GM12878 (cell line): ENCODE measurements at regions not wholly inside any gene's neighbourhood (a gene's known extent, or its start where the extent isn't known, plus 50 kb on each side); places are given as distances from the start of the nearest gene placed in this dataset.

Experiments used
- ATAC-seq: fragments of 200-7000 bp; cut with Tn5 transposase; 3 replicates; pipeline ENCODE4 v1.9.1; 2020; ENCODE audit warnings: mild to moderate bottlenecking, moderate library complexity
- BruUV-seq: library from RNA; stranded (reverse); fragments of 400-500 nt; replicated peaks from 2 replicates; lab custom pipeline; 2021; lab: Mats Ljungman, UMichigan
- CTCF ChIA-PET: fragments of 300-600 bp; sonication (Branson Sonifier 250); formaldehyde crosslinking; extraction: SDS; loops from one replicate; lab custom pipeline; 2021; ENCODE audit warnings: inconsistent platforms; lab: Yijun Ruan, JAX
- POLR2A ChIA-PET: fragments of 350-600 bp; formaldehyde crosslinking; extraction: SDS; loops from one replicate; lab custom pipeline; 2021; ENCODE audit warnings: inconsistent platforms; lab: Charles Lee
- RAD21 ChIA-PET: fragments of 300-600 bp; sonication (Branson Sonifier 250); formaldehyde crosslinking; loops from one replicate; lab custom pipeline; 2023; ENCODE audit warnings: antibody characterized with exemption; ENCODE audit not compliant: unreplicated experiment; lab: Charles Lee
- SMC1A ChIA-PET: fragments of 300-600 bp; sonication (Branson Sonifier 250); formaldehyde crosslinking; loops from one replicate; lab custom pipeline; 2023; ENCODE audit not compliant: unreplicated experiment, uncharacterized antibody; lab: Charles Lee
- DNase-seq: peaks from one replicate; pipeline ENCODE4 v3.0.0-alpha.2; 2011; ENCODE audit warnings: low read depth, low spot score
- FAIRE-seq: peaks from 3 replicates; lab custom pipeline; 2011; peaks lifted over from hg19 to GRCh38; lab: Jason Lieb, UNC
- H2AFZ ChIP-seq: 2 replicates; pipeline ENCODE4 v1.6.0; 2011; ENCODE audit warnings: low read depth, low read length, control low read depth; ENCODE audit not compliant: control insufficient read depth
- H3K27ac ChIP-seq: 2 replicates; pipeline ENCODE4 v1.5.1; 2011; ENCODE audit warnings: control low read depth; ENCODE audit not compliant: control insufficient read depth, insufficient read depth
- H3K27me3 ChIP-seq, 2 experiments: replicated peaks in 1 of 2; 2 replicates each; pipeline versions ENCODE4 v1.6.0 to v1.6.1; 2011; ENCODE audit warnings: low read length in 1 of 2; ENCODE audit not compliant: control insufficient read depth in 2 of 2, insufficient read depth in 2 of 2
- H3K36me3 ChIP-seq, 2 experiments: 2 replicates each; pipeline ENCODE4 v1.5.1; 2011; ENCODE audit warnings: low read length in 1 of 2; ENCODE audit not compliant: control insufficient read depth in 2 of 2, insufficient read depth in 2 of 2
- H3K4me1 ChIP-seq: 2 replicates; pipeline ENCODE4 v1.6.1; 2011; ENCODE audit warnings: mild to moderate bottlenecking, low read length, moderate library complexity, mixed read lengths; ENCODE audit not compliant: control insufficient read depth, insufficient read depth
- H3K4me2 ChIP-seq: 2 replicates; pipeline ENCODE4 v1.6.0; 2011; ENCODE audit warnings: control low read depth; ENCODE audit not compliant: control insufficient read depth, insufficient read depth
- H3K4me3 ChIP-seq: fragments of 200-600 bp; sonication (generic); 2 replicates; pipeline ENCODE4 v1.5.1; 2016
- H3K79me2 ChIP-seq: 2 replicates; pipeline ENCODE4 v1.6.0; 2011; ENCODE audit warnings: low read length; ENCODE audit not compliant: control insufficient read depth, insufficient read depth
- H3K9ac ChIP-seq: 2 replicates; pipeline ENCODE4 v1.8.0; 2011; ENCODE audit warnings: low read length, control low read depth, mixed read lengths; ENCODE audit not compliant: control insufficient read depth, insufficient read depth
- H3K9me3 ChIP-seq: replicated peaks from 3 replicates; pipeline ENCODE4 v1.5.1; 2011; ENCODE audit warnings: mild to moderate bottlenecking, low read length; ENCODE audit not compliant: control insufficient read depth, insufficient read depth
- H4K20me1 ChIP-seq: 2 replicates; pipeline ENCODE4 v1.6.0; 2011; ENCODE audit not compliant: control insufficient read depth, insufficient read depth
- ATF7 ChIP-seq: fragments of 450-650 bp; IDR thresholded peaks from 2 replicates; pipeline ENCODE4 v1.6.1; 2016; ENCODE audit warnings: low read depth, mild to moderate bottlenecking
- KDM1A ChIP-seq: fragments of 200-600 bp; sonication (generic); IDR thresholded peaks from 2 replicates; pipeline ENCODE4 v1.6.1; 2016; ENCODE audit warnings: borderline replicate concordance
- MYC ChIP-seq: IDR thresholded peaks from 2 replicates; pipeline ENCODE4 v1.6.1; 2011; ENCODE audit warnings: mild to moderate bottlenecking, low read length, moderate library complexity, inconsistent platforms; ENCODE audit not compliant: insufficient read depth, insufficient replicate concordance, insufficient read length, severe bottlenecking
- NBN ChIP-seq: fragments of 450-650 bp; IDR thresholded peaks from 2 replicates; pipeline ENCODE4 v1.6.1; 2016
- NRF1 ChIP-seq: conservative IDR thresholded peaks from 2 replicates; pipeline ENCODE4 v1.6.1; 2011; ENCODE audit warnings: mild to moderate bottlenecking, low read depth, low read length, improper control_type of control experiment
- PML ChIP-seq: IDR thresholded peaks from 2 replicates; pipeline ENCODE4 v1.6.1; 2012; ENCODE audit warnings: low read length, inconsistent platforms
- RAD51 ChIP-seq: fragments of 450-650 bp; IDR thresholded peaks from 2 replicates; pipeline ENCODE4 v1.6.1; 2016; ENCODE audit warnings: moderate library complexity, mild to moderate bottlenecking, inconsistent platforms
- ZSCAN29 ChIP-seq: fragments of 450-650 bp; IDR thresholded peaks from 2 replicates; pipeline ENCODE4 v1.6.1; 2017; ENCODE audit warnings: mild to moderate bottlenecking, moderate library complexity
- WGBS: methylation state at CpG from one replicate; pipeline ENCODE4 v1.1.6; 2016; ENCODE audit warnings: low lambda C conversion rate; ENCODE audit not compliant: insufficient replicate concordance, insufficient coverage; ENCODE audit errors: missing lambda C conversion rate; 5-methylcytosine and 5-hydroxymethylcytosine counted together
- in situ Hi-C: fragments of 300-500 bp; cut with MboI; formaldehyde crosslinking; loops from 9 replicates; pipeline ENCODE4 v1.14.3; 2018; ENCODE audit warnings: mixed read lengths
- intact Hi-C: fragments of 100-400 bp; cut with micrococcal nuclease; formaldehyde crosslinking; loops from one replicate; pipeline ENCODE4 v1.14.2; 2022; ENCODE audit not compliant: unreplicated experiment
- TF ChIP-seq, protein P1 (sequence below): IDR thresholded peaks from 2 replicates; pipeline ENCODE4 v1.6.1; 2012; ENCODE audit warnings: low read depth, low read length, improper control_type of control experiment
- TF ChIP-seq, protein P2 (sequence below): fragments of 450-650 bp; conservative IDR thresholded peaks from 2 replicates; pipeline ENCODE4 v1.6.1; 2017; ENCODE audit warnings: mild to moderate bottlenecking, moderate library complexity
- TF ChIP-seq, protein P3 (sequence below): IDR thresholded peaks from 2 replicates; pipeline ENCODE4 v1.6.1; 2012; ENCODE audit warnings: low read depth, low read length, improper control_type of control experiment

DNA sequence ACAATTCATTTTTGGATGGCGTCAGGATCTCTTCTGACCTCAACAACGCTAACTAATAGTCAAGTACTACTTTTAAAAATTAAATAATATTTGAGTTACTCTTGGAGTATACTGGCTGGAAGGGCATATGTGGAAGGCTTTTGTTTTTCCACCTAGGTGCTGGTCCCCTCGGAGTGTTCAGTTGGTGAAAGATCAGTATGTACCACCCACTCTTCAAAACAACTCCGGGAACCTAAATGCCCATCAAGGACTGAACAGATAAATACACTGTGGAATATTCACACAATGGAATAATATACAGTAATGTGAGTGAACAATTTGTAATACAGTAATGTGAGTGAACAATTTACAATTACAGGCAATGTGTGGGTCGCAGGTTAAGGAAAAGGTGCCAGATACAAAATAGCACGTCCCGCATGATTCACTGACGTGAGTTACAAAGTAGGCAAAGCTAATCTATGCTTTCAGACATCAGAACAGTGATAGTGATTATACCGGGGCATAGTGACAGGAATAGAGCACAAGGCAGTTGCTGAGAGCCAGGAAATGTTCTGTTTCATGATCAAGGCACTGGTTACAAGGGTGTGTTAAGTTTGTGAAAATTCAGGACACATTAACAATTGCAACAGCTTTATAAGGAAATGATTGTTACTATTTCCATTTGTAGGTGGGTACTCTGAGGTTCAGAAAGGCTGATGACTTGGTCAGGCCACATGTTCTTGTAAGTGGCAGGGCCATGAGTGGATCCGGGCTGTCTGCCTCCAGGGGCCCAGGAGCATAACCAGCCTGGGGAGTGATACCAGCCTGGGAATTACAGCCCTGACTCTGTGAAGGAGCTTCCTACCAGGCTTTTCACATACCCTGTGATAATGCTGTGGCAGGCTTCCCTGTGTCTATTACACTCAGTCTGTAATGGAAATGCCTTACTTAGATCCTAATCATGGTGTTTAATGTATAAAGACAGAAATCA, 59.3 kb upstream of the ABCD3 start:
- no peaks in the 10 kb centered on the region for H3K79me2 ChIP-seq
- ChIA-PET SMC1A (no interaction called here), CTCF (interaction anchor here (0.6 kb wide), 1 partner anchor 87 kb away, joined by 4 read pairs; no protein-coding TSS in a partner anchor)
- no peaks in the 10 kb centered on the region for H3K4me1 ChIP-seq
- 45% methylated on average over 10 of the region's 10 CpGs for WGBS
- H3K9me3 ChIP-seq = no peaks in the 10 kb centered on the region
- H4K20me1 ChIP-seq = no peaks in the 10 kb centered on the region
- ATAC-seq (no peak), DNase-seq (no peak), FAIRE-seq (no peak)
- no peaks in the 10 kb centered on the region for H3K36me3 ChIP-seq
- H3K27ac ChIP-seq = no peak overlapping the region
- intact Hi-C loops = no loop called here
- H3K4me3 ChIP-seq = no peak overlapping the region
- no peak overlapping the region for H3K4me2 ChIP-seq
- no TSS peak for BruUV-seq
- in situ Hi-C loops = no loop called here
- no peak overlapping the region for H2AFZ ChIP-seq
- H3K27me3 ChIP-seq = no peaks in the 10 kb centered on the region; a peak in 1 of 4 replicates
- TF ChIP-seq ZSCAN29 (no peak), KDM1A (no peak), PML (no peak), NRF1 (no peak), ATF7 (no peak), MYC (no peak), RAD51 (no peak), NBN (no peak)
- TF ChIP-seq, protein P1, sequence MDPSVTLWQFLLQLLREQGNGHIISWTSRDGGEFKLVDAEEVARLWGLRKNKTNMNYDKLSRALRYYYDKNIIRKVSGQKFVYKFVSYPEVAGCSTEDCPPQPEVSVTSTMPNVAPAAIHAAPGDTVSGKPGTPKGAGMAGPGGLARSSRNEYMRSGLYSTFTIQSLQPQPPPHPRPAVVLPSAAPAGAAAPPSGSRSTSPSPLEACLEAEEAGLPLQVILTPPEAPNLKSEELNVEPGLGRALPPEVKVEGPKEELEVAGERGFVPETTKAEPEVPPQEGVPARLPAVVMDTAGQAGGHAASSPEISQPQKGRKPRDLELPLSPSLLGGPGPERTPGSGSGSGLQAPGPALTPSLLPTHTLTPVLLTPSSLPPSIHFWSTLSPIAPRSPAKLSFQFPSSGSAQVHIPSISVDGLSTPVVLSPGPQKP = no peak
- TF ChIP-seq, protein P2, sequence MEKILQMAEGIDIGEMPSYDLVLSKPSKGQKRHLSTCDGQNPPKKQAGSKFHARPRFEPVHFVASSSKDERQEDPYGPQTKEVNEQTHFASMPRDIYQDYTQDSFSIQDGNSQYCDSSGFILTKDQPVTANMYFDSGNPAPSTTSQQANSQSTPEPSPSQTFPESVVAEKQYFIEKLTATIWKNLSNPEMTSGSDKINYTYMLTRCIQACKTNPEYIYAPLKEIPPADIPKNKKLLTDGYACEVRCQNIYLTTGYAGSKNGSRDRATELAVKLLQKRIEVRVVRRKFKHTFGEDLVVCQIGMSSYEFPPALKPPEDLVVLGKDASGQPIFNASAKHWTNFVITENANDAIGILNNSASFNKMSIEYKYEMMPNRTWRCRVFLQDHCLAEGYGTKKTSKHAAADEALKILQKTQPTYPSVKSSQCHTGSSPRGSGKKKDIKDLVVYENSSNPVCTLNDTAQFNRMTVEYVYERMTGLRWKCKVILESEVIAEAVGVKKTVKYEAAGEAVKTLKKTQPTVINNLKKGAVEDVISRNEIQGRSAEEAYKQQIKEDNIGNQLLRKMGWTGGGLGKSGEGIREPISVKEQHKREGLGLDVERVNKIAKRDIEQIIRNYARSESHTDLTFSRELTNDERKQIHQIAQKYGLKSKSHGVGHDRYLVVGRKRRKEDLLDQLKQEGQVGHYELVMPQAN = no peak
- TF ChIP-seq, protein P3, sequence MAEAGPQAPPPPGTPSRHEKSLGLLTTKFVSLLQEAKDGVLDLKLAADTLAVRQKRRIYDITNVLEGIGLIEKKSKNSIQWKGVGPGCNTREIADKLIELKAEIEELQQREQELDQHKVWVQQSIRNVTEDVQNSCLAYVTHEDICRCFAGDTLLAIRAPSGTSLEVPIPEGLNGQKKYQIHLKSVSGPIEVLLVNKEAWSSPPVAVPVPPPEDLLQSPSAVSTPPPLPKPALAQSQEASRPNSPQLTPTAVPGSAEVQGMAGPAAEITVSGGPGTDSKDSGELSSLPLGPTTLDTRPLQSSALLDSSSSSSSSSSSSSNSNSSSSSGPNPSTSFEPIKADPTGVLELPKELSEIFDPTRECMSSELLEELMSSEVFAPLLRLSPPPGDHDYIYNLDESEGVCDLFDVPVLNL = no peak
- TF ChIP-seq, all 136 proteins: peak for 0
- RAD21 ChIA-PET = no interaction called here
- POLR2A ChIA-PET = no interaction called here
- H3K9ac ChIP-seq = no peak overlapping the region
